T1000 (cell line): ENCODE measurements at regions not wholly inside any gene's neighbourhood (a gene's known extent, or its start where the extent isn't known, plus 50 kb on each side); places are given as distances from the start of the nearest gene placed in this dataset.
"Not testable (repeated sequence)": the region's sequence is repeated elsewhere in the genome, so short reads cannot be mapped to it uniquely, and the experiment has no call there.

Source experiments
- DNase-seq: peaks from one replicate; lab custom pipeline; 2025; ENCODE audit warnings: mixed read lengths; lab: John Stamatoyannopoulos, UW

GRCh38 chr5:74500110-74500917 is 140.2 kb downstream of the ENC1 start:
- no peak for DNase-seq

- DNase-seq = no peak
These were observed 141.1 kb downstream of the ENC1 start for GRCh38 chr5:74499256-74500050.

- DNase-seq = no peak
These were observed 142.8 kb downstream of the ENC1 start for GRCh38 chr5:74497706-74498105.

GRCh38 chr5:74493411-74493810 is 147.1 kb downstream of the ENC1 start:
- no peak for DNase-seq

- no peak for DNase-seq
These were observed 148.3 kb downstream of the ENC1 start for GRCh38 chr5:74492230-74492629.

GRCh38 chr5:74491586-74491985 is 148.9 kb downstream of the ENC1 start:
- DNase-seq = no peak

GRCh38 chr5:74490814-74491213 is 149.7 kb downstream of the ENC1 start:
- no peak for DNase-seq

- no peak for DNase-seq
These were observed 157.5 kb downstream of the ENC1 start for GRCh38 chr5:74482990-74483389.

- DNase-seq = no peak
These were observed 158.0 kb downstream of the ENC1 start for GRCh38 chr5:74482523-74482922.

GRCh38 chr5:74481357-74481756 is 159.2 kb downstream of the ENC1 start:
- not testable (repeated sequence) for DNase-seq

GRCh38 chr5:74480201-74480600 is 160.3 kb downstream of the ENC1 start:
- DNase-seq = no peak

- no peak for DNase-seq
These were observed 162.2 kb downstream of the ENC1 start for GRCh38 chr5:74478328-74478727.

GRCh38 chr5:74477761-74478160 is 162.8 kb downstream of the ENC1 start:
- no peak for DNase-seq

- no peak for DNase-seq
These were observed 163.6 kb downstream of the ENC1 start for GRCh38 chr5:74476819-74477453.

GRCh38 chr5:74476046-74476818 is 164.3 kb downstream of the ENC1 start:
- no peak for DNase-seq

GRCh38 chr5:74471875-74472274 is 168.7 kb downstream of the ENC1 start:
- no peak for DNase-seq

GRCh38 chr5:74469234-74469994 is 171.1 kb downstream of the ENC1 start:
- DNase-seq = no peak

GRCh38 chr5:74468421-74468820 is 172.1 kb downstream of the ENC1 start:
- DNase-seq = no peak

GRCh38 chr5:74465724-74466123 is 174.8 kb downstream of the ENC1 start:
- DNase-seq = no peak

GRCh38 chr5:74464512-74465209 is 175.9 kb downstream of the ENC1 start:
- DNase-seq = no peak

GRCh38 chr5:74462356-74462755 is 178.2 kb downstream of the ENC1 start:
- DNase-seq = no peak
